DMS79 treated with DMSO at 0.1 percent for 48 hours (cell line): ENCODE measurements at regions not wholly inside any gene's neighbourhood (a gene's known extent, or its start where the extent isn't known, plus 50 kb on each side); places are given as distances from the start of the nearest gene placed in this dataset.

Experiments
- DNase-seq: peaks from one replicate; lab custom pipeline; 2025; lab: John Stamatoyannopoulos, UW

- DNase-seq, result peak; percentile 17
These were observed 110.4 kb upstream of the RAB27B start for GRCh38 chr18:54717673-54718407.

GRCh38 chr18:54718408-54718773 is 109.9 kb upstream of the RAB27B start:
- DNase-seq, result no peak

- DNase-seq, result no peak
These were observed 107.7 kb upstream of the RAB27B start for GRCh38 chr18:54720620-54721019.

GRCh38 chr18:54726143-54726542 is 102.1 kb upstream of the RAB27B start:
- DNase-seq, result no peak

GRCh38 chr18:54734059-54734458 is 94.2 kb upstream of the RAB27B start:
- DNase-seq, result no peak

- no peak for DNase-seq
These were observed 91.3 kb upstream of the RAB27B start for GRCh38 chr18:54736981-54737380.

GRCh38 chr18:54737986-54738385 is 90.3 kb upstream of the RAB27B start:
- no peak for DNase-seq

- DNase-seq, result no peak
These were observed 88.8 kb upstream of the RAB27B start for GRCh38 chr18:54739476-54739875.

- no peak for DNase-seq
These were observed 88.0 kb upstream of the RAB27B start for GRCh38 chr18:54740136-54740846.

GRCh38 chr18:54742120-54742519 is 86.2 kb upstream of the RAB27B start:
- DNase-seq, result no peak

GRCh38 chr18:54742659-54743604 is 85.3 kb upstream of the RAB27B start:
- no peak for DNase-seq

GRCh38 chr18:54743605-54743995 is 84.7 kb upstream of the RAB27B start:
- no peak for DNase-seq

- DNase-seq, result no peak
These were observed 79.0 kb upstream of the RAB27B start for GRCh38 chr18:54749291-54749690.

GRCh38 chr18:54750350-54750749 is 77.9 kb upstream of the RAB27B start:
- DNase-seq, result no peak

- no peak for DNase-seq
These were observed 76.1 kb upstream of the RAB27B start for GRCh38 chr18:54752185-54752584.

GRCh38 chr18:54755456-54755855 is 72.8 kb upstream of the RAB27B start:
- no peak for DNase-seq

GRCh38 chr18:54762386-54762785 is 65.9 kb upstream of the RAB27B start:
- DNase-seq, result no peak

- no peak for DNase-seq
These were observed 63.5 kb upstream of the RAB27B start for GRCh38 chr18:54764786-54765185.

GRCh38 chr18:54765636-54766375 is 62.5 kb upstream of the RAB27B start:
- DNase-seq, result no peak

GRCh38 chr18:54766634-54767033 is 61.6 kb upstream of the RAB27B start:
- DNase-seq, result no peak

GRCh38 chr18:54767098-54767497 is 61.2 kb upstream of the RAB27B start:
- DNase-seq, result no peak
